ENCODE measurements at regions not wholly inside any gene's neighbourhood (a gene's known extent, or its start where the extent isn't known, plus 50 kb on each side); places are given as distances from the start of the nearest gene placed in this dataset.

DNA sequence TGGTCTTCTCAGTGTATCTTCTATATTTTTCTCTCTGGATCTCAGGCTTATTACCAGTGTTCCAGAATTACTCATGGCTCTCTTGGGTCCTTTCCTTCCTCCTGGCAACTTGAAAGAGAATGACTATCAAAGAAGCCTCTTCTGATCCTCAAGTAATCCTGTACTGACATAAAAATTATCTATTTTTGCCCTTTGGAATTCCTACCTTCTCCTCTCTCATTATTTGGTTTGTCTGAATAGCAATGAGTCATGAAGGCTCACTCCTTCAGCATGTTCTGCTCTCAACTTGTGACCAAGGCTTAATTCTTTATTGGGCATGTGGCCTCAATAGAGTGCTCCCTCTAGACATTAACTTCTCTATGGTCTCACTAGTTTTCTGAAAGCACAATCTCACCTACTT is 553.6 kb upstream of the ATP2B1 start:
- Histone ChIP-seq H3K9ac (ENCODE audit: low read depth in 2 of 2, low read length in 2 of 2) (no peak overlapping the region), H3K27me3 (no peaks in the 10 kb centered on the region), H3K4me3 (no peak overlapping the region), H3K4me1 (no peaks in the 10 kb centered on the region), H3K27ac (no peak overlapping the region), H3K36me3 (no peaks in the 10 kb centered on the region), H3K9me3 (no peaks in the 10 kb centered on the region)
- TF ChIP-seq, protein P1, sequence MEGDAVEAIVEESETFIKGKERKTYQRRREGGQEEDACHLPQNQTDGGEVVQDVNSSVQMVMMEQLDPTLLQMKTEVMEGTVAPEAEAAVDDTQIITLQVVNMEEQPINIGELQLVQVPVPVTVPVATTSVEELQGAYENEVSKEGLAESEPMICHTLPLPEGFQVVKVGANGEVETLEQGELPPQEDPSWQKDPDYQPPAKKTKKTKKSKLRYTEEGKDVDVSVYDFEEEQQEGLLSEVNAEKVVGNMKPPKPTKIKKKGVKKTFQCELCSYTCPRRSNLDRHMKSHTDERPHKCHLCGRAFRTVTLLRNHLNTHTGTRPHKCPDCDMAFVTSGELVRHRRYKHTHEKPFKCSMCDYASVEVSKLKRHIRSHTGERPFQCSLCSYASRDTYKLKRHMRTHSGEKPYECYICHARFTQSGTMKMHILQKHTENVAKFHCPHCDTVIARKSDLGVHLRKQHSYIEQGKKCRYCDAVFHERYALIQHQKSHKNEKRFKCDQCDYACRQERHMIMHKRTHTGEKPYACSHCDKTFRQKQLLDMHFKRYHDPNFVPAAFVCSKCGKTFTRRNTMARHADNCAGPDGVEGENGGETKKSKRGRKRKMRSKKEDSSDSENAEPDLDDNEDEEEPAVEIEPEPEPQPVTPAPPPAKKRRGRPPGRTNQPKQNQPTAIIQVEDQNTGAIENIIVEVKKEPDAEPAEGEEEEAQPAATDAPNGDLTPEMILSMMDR (IDR thresholded peaks at IDR 0.05): no peak
- intact Hi-C loops (cut with DNase I): no loop called here
- no peak for DNase-seq

DNA sequence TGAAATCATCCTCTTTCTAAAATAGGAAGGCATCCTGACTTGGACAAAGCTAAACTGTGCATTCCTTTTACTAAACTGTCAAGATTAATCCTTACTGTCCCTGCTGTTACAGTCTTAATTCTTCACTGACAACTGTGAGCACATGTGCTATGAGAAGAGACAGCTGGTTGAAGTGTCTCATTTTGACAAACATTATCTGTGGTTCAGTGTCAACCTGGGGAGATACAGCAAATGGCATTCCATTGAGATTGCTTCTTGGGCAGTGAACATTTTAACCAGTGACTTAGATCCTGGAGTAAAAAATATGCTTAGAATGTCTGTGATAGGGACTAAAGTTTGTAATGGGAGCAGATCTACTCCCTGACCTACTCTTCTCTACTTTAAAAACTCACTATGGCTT is 552.6 kb upstream of the ATP2B1 start:
- H3K27me3 ChIP-seq: no peaks in the 10 kb centered on the region
- H3K27ac ChIP-seq: no peak overlapping the region
- no peaks in the 10 kb centered on the region for H3K4me1 ChIP-seq
- no peak for DNase-seq
- H3K4me3 ChIP-seq: no peak overlapping the region
- no peak overlapping the region for H3K9ac ChIP-seq (ENCODE audit: low read depth in 2 of 2, low read length in 2 of 2)
- H3K36me3 ChIP-seq: no peaks in the 10 kb centered on the region
- TF ChIP-seq, protein P1 (IDR thresholded peaks at IDR 0.05): no peak
- no peaks in the 10 kb centered on the region for H3K9me3 ChIP-seq
- intact Hi-C loops (cut with DNase I): no loop called here

DNA sequence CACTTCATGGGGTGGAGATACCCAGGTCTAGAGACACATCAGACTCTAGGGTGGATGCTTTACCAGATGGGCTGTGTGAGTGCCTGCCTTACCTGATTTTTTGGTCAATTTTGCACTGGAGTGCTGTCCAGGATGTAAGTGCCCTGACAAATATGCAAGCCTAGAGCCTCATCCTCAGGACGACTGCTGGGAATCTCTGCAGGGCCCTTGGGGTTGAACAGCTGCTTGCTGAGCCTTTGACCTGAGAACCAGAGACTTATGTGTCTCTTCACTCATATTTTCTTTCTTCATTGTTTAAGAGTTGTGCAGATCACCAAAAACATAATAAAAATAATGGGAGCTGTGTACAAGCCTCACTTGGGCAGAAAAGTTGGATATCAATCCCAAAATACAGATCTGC is 551.5 kb upstream of the ATP2B1 start:
- DNase-seq: no peak
- Histone ChIP-seq H3K4me1 (no peaks in the 10 kb centered on the region), H3K36me3 (no peaks in the 10 kb centered on the region), H3K9ac (ENCODE audit: low read depth in 2 of 2, low read length in 2 of 2) (no peak overlapping the region), H3K27me3 (no peaks in the 10 kb centered on the region), H3K4me3 (no peak overlapping the region), H3K27ac (no peak overlapping the region), H3K9me3 (no peaks in the 10 kb centered on the region)
- intact Hi-C loops (cut with DNase I): no loop called here
- TF ChIP-seq, protein P1 (IDR thresholded peaks at IDR 0.05): no peak

DNA sequence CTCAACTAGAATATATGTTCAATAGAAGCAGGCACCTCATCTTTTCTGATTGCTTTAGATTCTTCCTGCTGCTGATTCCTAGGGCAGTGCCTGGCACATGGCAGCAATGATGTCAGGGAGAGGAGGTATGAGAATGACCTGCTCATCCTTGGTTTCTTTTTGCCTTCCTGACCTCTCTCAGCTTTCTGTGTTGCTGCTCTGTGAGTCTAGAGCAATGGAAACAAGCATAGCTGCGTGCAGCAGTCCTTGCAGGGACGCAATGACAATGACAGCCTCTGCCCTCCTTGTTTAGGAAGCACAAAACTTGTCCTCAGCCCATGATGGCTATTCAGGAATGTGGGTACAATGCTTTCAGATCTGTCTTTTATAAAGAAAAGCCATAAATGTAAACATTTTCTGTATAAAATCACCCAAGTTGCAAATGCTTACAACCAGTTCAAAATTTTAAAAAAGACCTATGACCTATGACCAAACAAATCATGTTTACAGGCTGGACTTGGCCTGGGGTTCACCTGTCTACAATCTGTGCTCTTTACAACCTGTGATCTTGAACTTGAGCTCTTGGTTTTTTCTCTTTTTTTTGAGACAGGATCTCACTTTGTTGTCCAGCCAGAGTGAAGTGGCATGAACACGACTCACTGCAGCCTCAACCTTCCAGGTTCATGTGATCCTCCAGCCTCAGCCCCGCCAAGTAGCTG is 549.4 kb upstream of the ATP2B1 start:
- no peak for DNase-seq
- no peaks in the 10 kb centered on the region for H3K36me3 ChIP-seq
- no peak overlapping the region for H3K9ac ChIP-seq (ENCODE audit: low read depth in 2 of 2, low read length in 2 of 2)
- H3K4me3 ChIP-seq: no peak overlapping the region
- intact Hi-C loops (cut with DNase I): no loop called here
- TF ChIP-seq, protein P1 (IDR thresholded peaks at IDR 0.05): no peak
- no peak overlapping the region for H3K27ac ChIP-seq
- no peaks in the 10 kb centered on the region for H3K4me1 ChIP-seq
- H3K27me3 ChIP-seq: no peaks in the 10 kb centered on the region
- no peaks in the 10 kb centered on the region for H3K9me3 ChIP-seq

DNA sequence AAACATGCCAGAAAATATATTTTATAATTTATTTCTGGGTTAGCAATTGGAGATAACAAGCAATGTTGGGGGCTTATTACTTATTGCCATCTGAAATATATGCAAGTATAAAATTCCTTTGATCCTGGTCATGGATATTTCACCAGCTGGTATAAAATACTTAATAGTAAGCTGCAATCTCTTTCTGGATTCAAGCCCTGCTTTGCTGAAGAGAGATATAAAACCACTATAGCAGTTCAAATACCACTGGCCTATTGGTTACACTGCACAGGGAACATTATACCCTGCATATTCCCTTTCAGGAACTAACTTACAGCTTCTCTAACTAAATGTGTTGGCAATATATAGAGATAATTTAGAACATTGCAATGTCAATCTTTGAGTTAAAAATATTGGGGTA is 546.2 kb upstream of the ATP2B1 start:
- Histone ChIP-seq H3K9ac (ENCODE audit: low read depth in 2 of 2, low read length in 2 of 2) (no peak overlapping the region), H3K4me3 (no peak overlapping the region), H3K27me3 (no peaks in the 10 kb centered on the region), H3K4me1 (no peaks in the 10 kb centered on the region), H3K36me3 (no peaks in the 10 kb centered on the region), H3K9me3 (no peaks in the 10 kb centered on the region), H3K27ac (no peak overlapping the region)
- no peak for DNase-seq
- intact Hi-C loops (cut with DNase I): no loop called here
- TF ChIP-seq, protein P1 (IDR thresholded peaks at IDR 0.05): no peak

Data from colonic mucosa (tissue), 4 donors.